ENCODE measurements at regions not wholly inside any gene's neighbourhood (a gene's known extent, or its start where the extent isn't known, plus 50 kb on each side); places are given as distances from the start of the nearest gene placed in this dataset.

GRCh38 chr12:107467716-107468115, 217.9 kb upstream of the PWP1 start (continued):
- TF ChIP-seq RFX5 (IDR thresholded peaks at IDR 0.05; ENCODE audit: borderline replicate concordance, low read depth, low read length), result no peak
- no peak for TF ChIP-seq ZNF274 (IDR thresholded peaks at IDR 0.05; ENCODE audit: borderline replicate concordance, extremely low read depth, low read length)
- TF ChIP-seq PHF8 (conservative IDR thresholded peaks at IDR 0.05; ENCODE audit: low read depth, low read length), result no peak
- TF ChIP-seq CEBPB (IDR thresholded peaks at IDR 0.05; ENCODE audit: low read depth, low read length), result no peak
- no peak for TF ChIP-seq RBBP5 (IDR thresholded peaks at IDR 0.05; ENCODE audit: borderline replicate concordance, low read depth, low read length)
- peak in 2 of 3 experiments; percentile 13 to 24; a peak in 2 of 4 replicates for TF ChIP-seq CTCF (IDR thresholded peaks at IDR 0.05; ENCODE audit: control extremely low read depth in 1 of 3, insufficient read depth in 1 of 3, low read depth in 1 of 3, low read length in 3 of 3)

Data from H1 (cell line).